ENCODE measurements at regions not wholly inside any gene's neighbourhood (a gene's known extent, or its start where the extent isn't known, plus 50 kb on each side); places are given as distances from the start of the nearest gene placed in this dataset.

GRCh38 chr5:57653636-57654290 is 171.2 kb upstream of the ACTBL2 start:
- DNase-seq (ENCODE audit: low spot score), result no peak
- TF ChIP-seq CTCF (IDR thresholded peaks at IDR 0.05), result no peak
- Histone ChIP-seq H3K4me3 (no peak overlapping the region), H3K9me3 (peaks cover 0 to 9% of the 10 kb centered on the region in 2 donors), H3K4me1 (no peaks in the 10 kb centered on the region), H3K27ac (peak overlapping the region; percentile 77 to 87), H3K36me3 (no peaks in the 10 kb centered on the region), H3K27me3 (no peaks in the 10 kb centered on the region)

GRCh38 chr5:57651127-57651526 is 168.5 kb upstream of the ACTBL2 start:
- no peak overlapping the region for H3K4me3 ChIP-seq
- no peak for DNase-seq (ENCODE audit: low spot score)
- TF ChIP-seq CTCF (IDR thresholded peaks at IDR 0.05), result no peak
- peaks cover 0 to 20% of the 10 kb centered on the region in 2 donors for H3K9me3 ChIP-seq
- no peaks in the 10 kb centered on the region for H3K36me3 ChIP-seq
- no peak overlapping the region for H3K27ac ChIP-seq
- H3K4me1 ChIP-seq, result no peaks in the 10 kb centered on the region
- no peaks in the 10 kb centered on the region for H3K27me3 ChIP-seq

- Histone ChIP-seq H3K4me1 (no peaks in the 10 kb centered on the region), H3K27me3 (no peaks in the 10 kb centered on the region), H3K9me3 (peaks cover 0 to 20% of the 10 kb centered on the region in 2 donors), H3K4me3 (no peak overlapping the region), H3K36me3 (no peaks in the 10 kb centered on the region), H3K27ac (no peak overlapping the region)
- peak; percentile 30 to 68 for TF ChIP-seq CTCF (IDR thresholded peaks at IDR 0.05)
- DNase-seq (ENCODE audit: low spot score), result no peak
Observed at GRCh38 chr5:57650360-57651069, 167.9 kb upstream of the ACTBL2 start.

GRCh38 chr5:57642698-57643097 is 160.1 kb upstream of the ACTBL2 start:
- no peak for DNase-seq (ENCODE audit: low spot score)
- Histone ChIP-seq H3K27ac (no peak overlapping the region), H3K27me3 (no peaks in the 10 kb centered on the region), H3K36me3 (no peaks in the 10 kb centered on the region), H3K4me1 (no peaks in the 10 kb centered on the region), H3K4me3 (no peak overlapping the region), H3K9me3 (peaks cover 0 to under 1% of the 10 kb centered on the region in 2 donors)
- TF ChIP-seq CTCF (IDR thresholded peaks at IDR 0.05), result no peak

- no peak overlapping the region for H3K27ac ChIP-seq
- DNase-seq (ENCODE audit: low spot score), result no peak
Observed at GRCh38 chr5:57642066-57642465, 159.5 kb upstream of the ACTBL2 start.

More at GRCh38 chr5:57642066-57642465, 159.5 kb upstream of the ACTBL2 start:
- Histone ChIP-seq H3K4me1 (no peaks in the 10 kb centered on the region), H3K9me3 (no peaks in the 10 kb centered on the region), H3K36me3 (no peaks in the 10 kb centered on the region), H3K4me3 (no peak overlapping the region), H3K27me3 (no peaks in the 10 kb centered on the region)
- TF ChIP-seq CTCF (IDR thresholded peaks at IDR 0.05), result no peak
